Left hindlimb (tissue), 1 donor: ENCODE measurements at regions not wholly inside any gene's neighbourhood (a gene's known extent, or its start where the extent isn't known, plus 50 kb on each side); places are given as distances from the start of the nearest gene placed in this dataset.

Source experiments
- DNase-seq: peaks from one replicate; pipeline ENCODE4 v3.0.0-alpha.2; 2018

GRCh38 chr7:21159506-21159905, 268.4 kb upstream of the SP4 start:
- DNase-seq = no peak

- DNase-seq = no peak
Observed at GRCh38 chr7:21160401-21160800, 267.5 kb upstream of the SP4 start.

DNA sequence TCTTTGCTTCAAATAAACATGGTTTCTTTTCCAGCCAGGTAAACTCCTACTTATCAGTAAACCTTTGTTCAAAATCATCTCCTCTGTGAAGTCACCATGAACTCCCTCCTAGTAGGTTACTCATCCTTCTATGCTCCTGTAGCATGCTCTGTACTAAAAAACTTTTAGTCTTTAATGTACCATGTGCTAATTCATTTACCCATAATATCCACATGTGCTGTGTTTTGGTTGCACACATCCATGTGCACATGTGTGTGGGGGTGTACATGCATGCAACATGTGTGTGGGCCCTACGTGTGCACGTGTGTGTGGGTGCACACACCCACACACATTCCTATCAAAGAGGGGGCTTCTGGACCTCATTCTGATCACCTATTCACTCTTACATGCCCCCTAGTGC, 259.9 kb upstream of the SP4 start:
- DNase-seq = no peak

- no peak for DNase-seq
Observed at GRCh38 chr7:21169667-21170580, 258.0 kb upstream of the SP4 start.

DNA sequence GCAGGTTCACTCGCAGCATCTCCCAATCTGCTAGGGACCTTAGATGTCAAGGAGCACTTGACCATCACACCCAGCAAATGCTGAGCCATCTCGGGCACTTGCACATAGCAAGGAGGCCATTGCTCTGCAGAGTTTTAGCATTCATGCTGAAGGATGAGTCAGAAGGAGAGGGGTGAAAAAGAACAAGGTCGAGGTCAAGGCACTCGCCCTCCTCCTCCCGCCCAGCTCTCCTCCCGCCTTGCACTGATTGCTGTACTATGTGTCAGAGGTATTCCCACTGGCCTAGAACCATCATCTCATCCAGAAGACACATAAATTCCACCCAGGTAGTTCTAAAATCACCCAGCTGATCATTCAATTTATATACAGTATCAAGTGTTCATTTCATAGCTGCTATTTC, 255.1 kb upstream of the SP4 start:
- no peak for DNase-seq

DNA sequence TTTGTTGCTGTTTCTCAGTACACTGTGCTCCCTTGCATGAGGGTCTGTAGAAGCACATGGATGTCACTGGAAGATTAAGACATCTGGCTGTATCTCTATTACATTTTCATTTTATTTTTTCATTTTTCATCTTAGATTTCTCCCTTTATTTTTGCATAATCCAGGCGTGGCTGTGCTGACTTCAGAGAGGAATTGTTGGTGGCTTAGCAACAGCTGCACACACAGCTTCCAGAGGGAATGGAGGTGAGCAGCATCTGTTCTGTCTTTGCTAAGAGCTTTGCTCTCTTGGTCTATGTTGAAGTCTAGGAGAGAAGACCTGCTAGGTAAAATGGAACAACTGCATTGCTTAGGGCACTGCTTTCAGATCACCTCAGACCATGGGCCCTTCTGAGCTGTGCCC, 254.4 kb upstream of the SP4 start:
- no peak for DNase-seq

DNA sequence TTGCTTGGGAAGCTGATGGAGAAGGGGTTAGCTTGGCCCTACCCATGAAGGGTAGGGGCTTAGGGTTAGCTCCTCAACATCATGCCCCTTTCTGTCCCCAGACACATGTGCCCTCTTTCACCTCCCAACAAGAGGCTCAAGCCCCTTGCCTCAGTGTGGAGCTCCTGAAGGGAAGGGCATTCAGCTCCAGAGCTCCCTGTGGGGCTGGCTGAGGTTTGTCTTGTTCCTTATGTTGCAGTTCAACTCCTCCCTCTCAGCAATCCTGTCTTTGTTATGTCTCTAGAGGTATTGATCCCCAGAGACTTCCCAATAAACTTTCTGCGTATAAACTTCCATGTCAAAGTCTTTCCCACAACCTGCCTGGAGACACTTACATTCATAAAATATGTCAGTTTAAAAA, 252.2 kb upstream of the SP4 start:
- no peak for DNase-seq

GRCh38 chr7:21184942-21185652, 242.8 kb upstream of the SP4 start:
- no peak for DNase-seq

DNA sequence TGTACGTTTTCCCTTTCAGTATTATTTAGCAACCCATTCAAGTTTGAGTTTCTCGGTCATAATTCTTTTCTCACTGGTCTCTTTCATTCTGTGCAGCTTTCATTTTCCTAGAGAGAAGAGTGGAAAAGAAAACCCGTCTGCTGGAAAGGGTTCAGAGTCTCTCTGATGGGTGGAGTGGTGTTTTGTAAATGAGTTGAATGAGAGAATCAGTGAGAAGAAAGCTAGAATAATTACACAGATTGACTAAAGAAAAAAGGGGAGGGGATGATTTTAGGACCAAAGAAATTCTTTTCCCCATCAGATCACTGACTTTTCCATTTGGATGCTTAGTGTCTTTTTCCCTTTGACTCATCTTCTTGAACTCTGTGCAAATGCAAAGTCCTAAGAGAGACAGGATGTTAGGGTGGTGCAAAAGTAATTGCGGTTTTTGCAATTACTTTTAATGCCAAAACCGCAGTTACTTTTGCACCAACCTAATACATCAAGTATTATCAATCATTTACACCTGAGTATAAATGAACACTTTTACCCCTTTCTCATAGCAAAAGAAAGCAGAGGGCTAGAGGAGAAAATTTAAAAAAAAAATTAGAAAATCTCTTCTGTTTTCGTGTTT, 242.1 kb upstream of the SP4 start:
- no peak for DNase-seq

DNA sequence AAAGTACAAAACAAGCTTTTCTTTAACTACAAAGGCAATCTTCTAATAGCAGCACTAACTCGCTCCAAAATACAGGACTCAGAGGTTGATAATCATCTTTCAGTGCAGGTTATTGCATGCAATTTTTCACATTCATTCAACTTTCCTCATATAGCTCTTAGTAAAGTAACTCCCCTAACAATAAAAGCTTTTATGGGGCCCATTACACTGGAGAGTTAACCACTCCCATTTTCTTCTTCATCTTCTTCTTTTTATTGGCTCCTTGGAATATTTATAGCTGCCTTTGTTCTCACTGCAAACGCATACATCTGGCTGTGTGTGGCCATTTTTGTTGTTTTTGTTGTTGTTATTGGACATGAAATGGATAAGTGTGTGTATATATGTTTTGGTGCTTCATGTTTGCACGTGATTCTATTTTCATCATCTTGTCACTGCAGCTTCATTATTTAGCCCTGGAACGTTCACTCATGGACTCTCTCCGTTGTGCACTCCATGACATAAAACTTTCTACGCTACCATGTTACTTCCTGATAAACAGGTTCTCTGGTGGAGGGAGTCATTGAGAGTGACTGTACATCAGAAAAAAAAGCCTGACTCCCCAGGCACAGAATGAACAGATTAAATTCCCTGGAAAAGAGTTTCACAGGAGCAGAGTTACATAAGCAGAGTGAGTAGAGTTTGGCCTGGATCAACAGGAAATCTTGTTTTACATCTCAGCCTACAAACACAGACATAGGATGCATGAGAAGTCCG, 236.4 kb upstream of the SP4 start:
- DNase-seq = no peak

GRCh38 chr7:21192657-21193056, 235.2 kb upstream of the SP4 start:
- DNase-seq = no peak

- DNase-seq = no peak
Observed at GRCh38 chr7:21193895-21194294, 234.0 kb upstream of the SP4 start.

- DNase-seq = no peak
Observed at GRCh38 chr7:21194936-21195335, 232.9 kb upstream of the SP4 start.

GRCh38 chr7:21198921-21199320, 229.0 kb upstream of the SP4 start:
- no peak for DNase-seq

- DNase-seq = no peak
Observed at GRCh38 chr7:21200503-21200902, 227.4 kb upstream of the SP4 start.

DNA sequence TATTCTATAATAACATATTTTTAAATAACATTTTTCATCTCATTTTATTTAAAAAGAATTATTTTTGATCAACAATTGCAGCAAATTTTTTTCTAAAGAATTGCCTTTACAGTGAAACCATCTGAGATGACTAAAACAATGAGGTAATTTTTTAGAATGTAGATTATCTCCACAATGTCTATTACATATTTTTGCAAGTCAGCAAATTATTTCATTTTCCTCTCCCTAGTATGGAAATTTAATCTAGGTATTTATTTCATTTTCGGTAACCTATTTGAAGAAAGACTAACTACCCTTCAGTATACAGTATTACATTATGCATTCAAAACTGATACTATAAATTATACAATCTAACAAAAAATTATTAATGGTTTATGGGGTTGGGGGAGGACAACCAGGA, 213.2 kb upstream of the SP4 start:
- no peak for DNase-seq

- DNase-seq = no peak
Observed at GRCh38 chr7:21215307-21215706, 212.6 kb upstream of the SP4 start.

- no peak for DNase-seq
Observed at GRCh38 chr7:21217365-21217764, 210.5 kb upstream of the SP4 start.

GRCh38 chr7:21218155-21218554, 209.7 kb upstream of the SP4 start:
- no peak for DNase-seq

GRCh38 chr7:21221130-21221529, 206.8 kb upstream of the SP4 start:
- DNase-seq = no peak

GRCh38 chr7:21238400-21239116, 189.3 kb upstream of the SP4 start:
- DNase-seq = no peak

- no peak for DNase-seq
Observed at GRCh38 chr7:21243265-21243664, 184.6 kb upstream of the SP4 start.
